GM12873 (cell line): ENCODE measurements at regions not wholly inside any gene's neighbourhood (a gene's known extent, or its start where the extent isn't known, plus 50 kb on each side); places are given as distances from the start of the nearest gene placed in this dataset.

ENCODE experiments used
- TF ChIP-seq, protein P1 (sequence below): IDR thresholded peaks from 2 replicates; pipeline ENCODE4 v1.5.1; 2012; ENCODE audit warnings: low read depth, mild to moderate bottlenecking, moderate library complexity, low read length, control low read depth; ENCODE audit not compliant: insufficient read depth; ENCODE audit errors: missing control alignments

DNA sequence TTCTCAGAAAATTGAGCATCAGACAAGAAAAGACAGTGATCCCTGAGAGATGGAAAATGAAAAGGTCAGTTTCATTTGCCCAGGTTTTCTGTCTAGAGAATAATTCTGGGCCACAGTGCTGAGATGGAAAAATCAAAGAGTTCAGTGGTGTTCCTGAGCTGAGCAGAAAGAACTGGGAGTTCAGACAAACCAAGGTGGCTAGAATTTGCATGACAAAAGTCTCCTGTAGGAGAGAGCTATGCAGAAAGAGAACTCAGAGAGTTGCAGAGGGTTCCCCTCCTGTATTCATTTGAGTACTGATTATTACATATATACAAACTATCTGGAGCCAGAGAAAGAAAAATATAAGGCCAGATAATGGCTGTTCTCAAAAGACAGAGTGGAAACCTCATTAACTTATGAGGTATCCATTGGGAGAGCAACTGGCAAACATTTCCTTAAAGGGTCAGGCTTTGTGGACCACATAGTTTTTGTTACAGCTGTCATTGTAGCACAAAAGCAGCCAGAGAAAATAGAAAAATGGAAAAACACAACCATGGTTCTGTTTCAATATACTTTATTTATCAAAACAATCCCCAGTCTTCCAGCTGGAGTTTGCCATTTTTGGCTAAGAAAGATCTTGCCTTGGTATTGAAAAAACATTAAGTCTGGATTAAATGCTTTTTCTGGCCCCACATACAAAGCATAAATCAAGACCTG, 1004.1 kb downstream of the TBL1XR1 start:
- TF ChIP-seq, protein P1, sequence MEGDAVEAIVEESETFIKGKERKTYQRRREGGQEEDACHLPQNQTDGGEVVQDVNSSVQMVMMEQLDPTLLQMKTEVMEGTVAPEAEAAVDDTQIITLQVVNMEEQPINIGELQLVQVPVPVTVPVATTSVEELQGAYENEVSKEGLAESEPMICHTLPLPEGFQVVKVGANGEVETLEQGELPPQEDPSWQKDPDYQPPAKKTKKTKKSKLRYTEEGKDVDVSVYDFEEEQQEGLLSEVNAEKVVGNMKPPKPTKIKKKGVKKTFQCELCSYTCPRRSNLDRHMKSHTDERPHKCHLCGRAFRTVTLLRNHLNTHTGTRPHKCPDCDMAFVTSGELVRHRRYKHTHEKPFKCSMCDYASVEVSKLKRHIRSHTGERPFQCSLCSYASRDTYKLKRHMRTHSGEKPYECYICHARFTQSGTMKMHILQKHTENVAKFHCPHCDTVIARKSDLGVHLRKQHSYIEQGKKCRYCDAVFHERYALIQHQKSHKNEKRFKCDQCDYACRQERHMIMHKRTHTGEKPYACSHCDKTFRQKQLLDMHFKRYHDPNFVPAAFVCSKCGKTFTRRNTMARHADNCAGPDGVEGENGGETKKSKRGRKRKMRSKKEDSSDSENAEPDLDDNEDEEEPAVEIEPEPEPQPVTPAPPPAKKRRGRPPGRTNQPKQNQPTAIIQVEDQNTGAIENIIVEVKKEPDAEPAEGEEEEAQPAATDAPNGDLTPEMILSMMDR = no peak

DNA sequence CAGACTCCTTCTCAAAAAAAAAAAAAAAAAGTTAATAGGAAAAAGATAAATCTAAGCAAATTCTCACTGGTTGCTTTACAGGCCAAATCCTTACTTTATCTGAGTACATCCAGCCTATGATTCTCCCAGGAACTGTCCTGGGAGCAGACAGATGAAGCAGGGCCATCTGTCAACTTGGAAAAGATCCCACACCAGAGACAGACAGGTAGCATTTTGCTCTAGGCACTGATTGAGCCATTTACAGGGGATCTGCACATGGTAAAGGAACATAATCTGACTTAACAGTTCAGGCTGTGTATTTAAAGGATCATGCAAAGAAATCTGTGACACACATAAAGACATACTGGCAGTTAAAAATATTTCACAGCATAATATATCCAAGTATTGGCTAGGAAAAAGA, 1006.5 kb downstream of the TBL1XR1 start:
- TF ChIP-seq, protein P1 = no peak

DNA sequence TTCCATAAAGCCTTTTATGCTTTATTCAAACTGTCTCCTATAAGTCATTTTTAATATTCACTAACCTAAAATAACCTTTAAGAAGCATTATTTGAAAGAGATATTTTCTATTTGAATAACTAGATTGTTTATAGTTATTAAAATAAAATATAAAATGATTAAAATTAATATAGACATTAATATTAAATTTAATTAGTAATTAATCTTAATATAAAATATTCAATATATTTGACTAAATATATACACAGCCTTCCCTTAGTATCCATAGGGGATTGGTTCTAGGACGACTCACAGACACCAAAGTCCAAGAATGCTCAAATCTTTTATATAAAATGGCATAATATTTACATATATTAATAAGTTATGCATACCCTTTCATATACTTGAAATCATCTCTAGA, 1014.1 kb downstream of the TBL1XR1 start:
- TF ChIP-seq, protein P1 = no peak

DNA sequence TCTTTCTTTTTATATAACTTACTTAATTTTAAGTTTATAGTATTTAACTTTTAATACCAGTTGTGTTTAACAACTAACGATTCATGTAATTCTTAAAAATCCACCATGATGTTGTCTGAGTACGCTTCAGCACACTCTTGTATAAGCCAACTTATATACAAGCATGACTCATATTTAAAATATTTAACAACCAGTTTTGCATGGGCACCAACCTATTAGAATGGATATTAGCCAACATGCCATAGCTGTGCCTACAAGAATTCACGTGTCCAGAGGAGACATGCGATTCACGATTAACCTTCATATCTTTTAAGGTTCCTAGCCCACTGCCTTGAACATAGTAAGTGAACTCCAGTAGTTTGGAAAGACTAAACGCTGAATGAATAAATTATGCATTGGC, 1023.2 kb downstream of the TBL1XR1 start:
- TF ChIP-seq, protein P1 = no peak

DNA sequence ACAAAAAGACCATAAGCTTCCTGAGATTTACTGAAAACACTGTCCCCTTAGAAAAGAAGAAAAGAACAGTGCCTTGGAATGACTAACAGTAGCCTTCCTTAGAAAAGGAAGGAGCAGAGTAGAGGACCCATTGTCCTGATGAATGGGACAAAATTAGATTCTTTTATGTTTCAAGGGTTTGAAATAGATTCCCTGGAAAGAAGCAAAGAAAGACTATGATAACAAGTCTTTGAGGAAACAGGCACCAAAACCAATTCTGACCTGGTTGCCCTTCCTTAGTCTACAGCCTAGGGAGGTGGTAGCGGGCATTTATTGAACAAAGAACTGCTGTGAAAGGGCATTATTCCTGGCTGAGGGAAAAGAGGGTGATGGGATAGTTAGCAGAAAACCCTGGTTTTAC, 1024.8 kb downstream of the TBL1XR1 start:
- TF ChIP-seq, protein P1 = no peak

DNA sequence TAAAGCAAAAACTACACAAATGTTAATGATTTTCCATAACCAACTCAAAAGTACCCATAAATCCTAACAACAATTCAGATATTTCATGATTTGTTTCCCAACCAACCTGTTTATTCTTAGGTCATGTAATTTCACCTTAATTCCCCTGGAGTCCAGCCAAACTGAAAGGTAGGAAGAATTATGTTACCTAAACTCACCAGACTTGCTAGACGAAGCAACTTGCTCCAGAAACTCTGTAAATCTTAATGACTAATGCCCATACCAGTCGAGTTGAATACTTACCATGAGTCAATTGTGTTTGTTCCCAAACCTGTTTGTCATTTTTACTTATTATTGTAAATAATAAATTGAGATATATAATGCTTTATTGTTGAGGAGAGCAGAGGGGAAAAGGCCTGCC, 1030.0 kb downstream of the TBL1XR1 start:
- TF ChIP-seq, protein P1 = no peak

DNA sequence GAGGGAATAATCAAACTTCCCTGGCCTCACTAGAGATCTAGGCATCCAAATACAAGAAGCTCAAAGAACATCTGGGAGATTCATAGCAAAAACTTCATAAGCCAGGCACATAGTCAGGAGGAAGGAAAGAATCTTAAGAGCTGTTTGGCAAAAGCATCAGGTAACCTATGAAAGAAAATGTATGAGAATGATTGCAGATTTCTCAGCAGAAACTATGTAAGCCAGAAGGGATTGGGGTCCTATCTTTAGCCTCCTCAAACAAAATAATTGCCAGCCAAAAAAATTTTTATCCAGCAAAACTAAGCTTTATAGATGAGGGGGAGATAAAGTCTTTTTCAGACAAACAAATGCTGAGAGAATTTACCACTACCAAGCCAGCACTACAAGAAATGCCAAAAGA, 1036.3 kb downstream of the TBL1XR1 start:
- TF ChIP-seq, protein P1 = no peak
